Stimulated activated naive CD8-positive, alpha-beta T cell treated with anti-CD3 and anti-CD28 coated beads, Interleukin-15, Interleukin-2, amounts not matched to agents 100 U/mL and 50 U/mL, for 24 hours (primary cell): ENCODE measurements at regions not wholly inside any gene's neighbourhood (a gene's known extent, or its start where the extent isn't known, plus 50 kb on each side); places are given as distances from the start of the nearest gene placed in this dataset.

Experiments used
- ATAC-seq: fragments of 150-1000 bp; cut with Tn5 transposase; one replicate; pipeline ENCODE4 v1.10.0; 2021
- DNase-seq: peaks from one replicate; pipeline ENCODE4 v3.0.0; 2021

GRCh38 chr22:49567899-49568750 is 259.5 kb downstream of the BRD1 start:
- DNase-seq (no peak), ATAC-seq (no peak)

GRCh38 chr22:49566693-49567092 is 261.0 kb downstream of the BRD1 start:
- ATAC-seq (no peak), DNase-seq (no peak)

GRCh38 chr22:49566141-49566541 is 261.5 kb downstream of the BRD1 start:
- ATAC-seq = no peak
- DNase-seq = no peak

DNA sequence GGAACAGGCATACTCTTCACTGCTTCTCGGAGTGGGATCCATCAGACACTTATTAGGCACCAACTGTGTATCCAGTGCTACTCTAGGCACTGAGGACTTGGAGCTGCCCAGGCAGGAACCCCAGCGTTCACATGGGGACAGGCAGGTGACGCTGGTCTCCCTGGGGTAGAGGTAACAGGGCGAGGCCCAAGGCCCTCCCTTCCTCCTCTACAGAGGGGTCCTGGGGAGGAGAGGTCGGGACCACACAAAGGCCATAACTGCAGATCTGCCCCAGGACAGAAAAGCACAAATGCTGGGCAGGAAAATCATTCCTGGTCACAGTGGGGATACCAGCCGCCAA is 262.2 kb downstream of the BRD1 start:
- DNase-seq = no peak
- ATAC-seq = no peak

DNA sequence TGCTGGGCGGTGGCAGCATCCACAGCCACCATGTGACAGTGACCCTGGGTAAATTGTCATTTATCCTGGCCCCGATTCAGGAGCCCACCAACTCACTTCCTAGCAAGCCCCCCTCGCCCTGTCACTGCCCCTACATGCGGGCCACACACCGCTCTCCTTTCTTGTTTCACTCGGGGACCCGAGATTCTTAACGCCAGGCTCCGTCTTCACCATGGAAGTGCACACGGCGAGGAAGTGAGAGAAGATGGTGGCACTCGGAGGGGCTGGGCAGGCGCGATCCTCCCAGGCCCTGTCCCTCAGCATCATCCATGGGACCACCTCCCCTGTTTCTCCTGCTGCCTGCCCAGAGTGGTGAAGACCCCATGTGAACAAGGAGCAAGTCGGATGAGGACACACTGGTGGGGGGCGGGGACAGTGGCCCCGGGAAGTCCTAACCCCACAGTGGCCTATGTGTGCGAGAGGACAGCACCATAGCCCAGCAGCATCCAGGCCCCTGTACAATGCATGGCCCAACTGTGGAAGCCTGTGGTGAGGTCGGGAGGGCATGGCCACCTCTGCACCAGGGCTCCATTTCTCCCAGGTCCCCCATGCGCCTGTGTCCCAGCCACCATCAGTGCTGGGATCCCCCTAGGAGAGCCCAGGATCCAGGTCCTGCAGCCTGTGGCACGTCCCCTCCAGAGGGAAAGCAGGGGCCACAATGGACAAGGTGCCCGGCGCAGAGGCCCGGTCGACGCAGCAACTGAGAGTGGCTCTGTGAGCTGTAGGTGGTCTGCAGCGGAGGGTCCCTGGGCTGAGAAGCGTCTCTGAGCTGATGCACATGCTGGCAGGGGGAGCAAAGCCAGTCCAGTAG is 262.8 kb downstream of the BRD1 start:
- DNase-seq = no peak
- ATAC-seq = no peak

- no peak for ATAC-seq
- DNase-seq = no peak
These were observed 263.6 kb downstream of the BRD1 start for GRCh38 chr22:49564054-49564453.

DNA sequence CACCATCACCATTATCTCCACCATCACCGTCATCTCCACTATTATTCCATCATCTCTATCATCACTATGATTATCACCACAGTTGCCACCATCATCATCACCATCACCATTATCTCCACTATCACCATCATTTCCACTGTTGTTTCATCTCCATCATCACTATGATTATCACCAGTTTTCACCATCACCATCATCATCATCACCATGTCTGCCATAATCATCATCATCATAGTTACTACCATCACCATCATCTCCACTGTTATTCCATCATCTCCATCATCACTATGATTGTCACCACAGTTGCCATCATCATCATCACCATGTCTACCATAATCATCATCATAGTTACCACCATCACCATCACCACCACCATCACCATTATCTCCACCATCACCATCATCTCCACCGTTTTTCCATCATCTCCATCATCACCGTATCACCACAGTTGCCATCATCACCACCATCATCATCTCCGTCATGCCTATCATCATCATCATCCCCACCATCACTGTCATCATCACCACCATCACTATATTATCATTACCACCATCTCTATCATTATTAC is 264.9 kb downstream of the BRD1 start:
- ATAC-seq (no peak), DNase-seq (no peak)

- no peak for DNase-seq
- ATAC-seq = no peak
These were observed 265.7 kb downstream of the BRD1 start for GRCh38 chr22:49561976-49562375.

- ATAC-seq (no peak), DNase-seq (no peak)
These were observed 266.3 kb downstream of the BRD1 start for GRCh38 chr22:49561338-49561737.

DNA sequence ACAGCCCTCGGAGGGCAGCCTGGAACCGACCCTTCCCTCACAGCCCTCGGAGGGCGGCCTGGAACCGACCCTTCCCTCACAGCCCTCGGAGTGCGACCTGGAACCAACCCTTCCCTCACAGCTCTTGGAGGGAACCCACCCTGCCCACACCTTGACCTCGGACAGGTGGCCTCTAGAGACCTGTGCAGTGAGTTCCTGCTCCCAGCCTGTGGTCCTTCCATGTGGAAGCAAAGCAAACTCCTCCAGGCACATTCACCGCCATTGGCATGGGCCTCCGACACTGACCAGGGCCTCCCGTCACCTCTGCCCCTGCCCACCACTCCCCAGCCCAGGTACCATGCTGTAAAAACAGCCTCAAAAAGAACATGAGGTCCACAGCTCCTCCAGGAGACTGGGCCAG is 272.1 kb downstream of the BRD1 start:
- DNase-seq (no peak), ATAC-seq (no peak)

- no peak for ATAC-seq
- DNase-seq = no peak
These were observed 272.9 kb downstream of the BRD1 start for GRCh38 chr22:49554741-49555140.

GRCh38 chr22:49554296-49554625 is 273.4 kb downstream of the BRD1 start:
- no peak for ATAC-seq
- no peak for DNase-seq

DNA sequence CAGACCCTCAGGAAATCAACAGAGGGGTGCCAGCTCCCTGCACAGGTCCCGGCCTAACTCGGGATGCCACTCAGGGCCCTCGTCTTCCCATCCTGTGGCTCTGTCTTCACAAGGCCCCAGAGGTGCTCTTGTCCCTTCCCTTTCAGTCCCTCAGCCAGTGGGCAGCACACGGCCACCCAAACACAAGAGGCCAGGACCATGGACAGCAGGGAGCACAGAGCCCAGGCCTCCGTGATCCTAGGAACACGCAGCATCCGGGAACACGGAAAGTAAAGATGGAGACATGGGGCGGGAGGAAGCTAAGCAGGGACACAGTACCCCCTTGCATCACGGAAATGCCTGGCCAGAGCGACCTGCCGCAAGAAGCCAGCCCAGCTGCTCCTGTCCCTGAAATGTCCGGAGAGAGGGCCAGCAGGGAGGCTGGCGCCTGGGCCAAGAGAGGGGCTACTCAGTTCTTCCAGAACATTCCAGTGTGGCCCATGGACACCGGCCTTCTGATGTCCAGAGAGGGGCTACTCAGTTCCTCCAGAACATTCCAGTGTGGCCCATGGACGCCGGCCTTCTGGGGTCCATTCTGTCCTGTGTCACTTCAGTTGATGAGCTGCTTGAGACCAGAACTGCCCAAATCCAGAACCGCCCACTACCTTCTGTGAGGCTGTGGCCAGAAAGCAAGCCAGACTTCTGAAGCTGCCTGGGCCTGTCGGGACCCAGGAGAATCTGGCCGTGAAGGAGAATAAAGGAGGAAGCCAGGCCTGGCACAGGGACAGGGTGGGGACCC is 274.0 kb downstream of the BRD1 start:
- DNase-seq = no peak
- no peak for ATAC-seq

DNA sequence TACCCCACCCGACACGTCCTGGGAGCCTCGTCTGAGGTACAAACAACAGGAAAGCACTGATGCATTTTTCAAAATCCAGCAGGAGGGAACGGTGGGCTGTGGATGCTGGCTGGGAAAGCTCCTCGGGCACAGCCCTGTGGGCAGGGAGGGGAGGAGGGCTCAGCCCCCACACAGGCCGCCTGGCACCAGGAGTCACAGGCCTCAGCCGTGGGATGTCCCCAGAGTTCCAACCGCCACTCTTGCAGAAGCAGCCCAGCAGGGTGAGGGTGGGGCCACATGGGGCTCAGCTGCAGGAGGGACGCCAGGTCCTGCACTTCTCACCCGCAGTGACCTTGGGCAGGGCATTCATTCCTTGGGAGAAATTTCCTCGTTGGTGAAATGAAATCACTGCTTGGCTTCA is 274.6 kb downstream of the BRD1 start:
- no peak for DNase-seq
- ATAC-seq = no peak

DNA sequence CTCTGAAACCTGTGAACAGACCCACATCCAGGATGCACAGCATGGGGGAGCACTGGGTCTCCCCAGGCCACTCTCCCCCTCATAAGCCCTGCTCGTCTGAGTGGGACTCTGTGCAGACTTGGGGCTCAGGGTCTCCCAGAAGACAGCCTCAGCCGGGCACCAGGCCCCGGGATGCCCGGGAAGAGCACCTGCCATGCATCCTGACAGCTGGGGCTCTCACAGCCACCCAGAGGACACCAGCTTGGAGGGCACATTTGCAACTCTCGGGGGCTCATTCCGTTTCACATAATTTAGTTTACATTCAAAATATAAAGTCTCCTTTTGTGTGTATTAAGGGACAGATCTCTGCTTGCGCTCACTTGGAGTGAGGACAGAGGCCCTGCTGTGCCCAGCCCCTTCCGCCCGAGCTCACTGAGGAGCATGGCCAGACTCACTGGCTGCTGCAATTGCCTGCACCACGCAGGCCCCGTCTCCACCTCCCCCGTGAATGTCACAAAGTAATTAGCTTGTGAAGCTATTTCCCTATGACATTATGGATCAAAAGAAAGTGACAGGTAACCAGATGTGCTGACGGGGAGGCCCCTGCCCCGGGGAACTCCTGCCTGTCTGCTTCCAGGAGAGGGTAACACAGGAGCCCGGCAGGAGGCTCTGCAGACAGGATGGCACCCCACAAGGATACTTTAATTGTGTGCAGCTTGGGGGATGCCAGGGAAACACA is 275.6 kb downstream of the BRD1 start:
- DNase-seq (no peak), ATAC-seq (no peak)

DNA sequence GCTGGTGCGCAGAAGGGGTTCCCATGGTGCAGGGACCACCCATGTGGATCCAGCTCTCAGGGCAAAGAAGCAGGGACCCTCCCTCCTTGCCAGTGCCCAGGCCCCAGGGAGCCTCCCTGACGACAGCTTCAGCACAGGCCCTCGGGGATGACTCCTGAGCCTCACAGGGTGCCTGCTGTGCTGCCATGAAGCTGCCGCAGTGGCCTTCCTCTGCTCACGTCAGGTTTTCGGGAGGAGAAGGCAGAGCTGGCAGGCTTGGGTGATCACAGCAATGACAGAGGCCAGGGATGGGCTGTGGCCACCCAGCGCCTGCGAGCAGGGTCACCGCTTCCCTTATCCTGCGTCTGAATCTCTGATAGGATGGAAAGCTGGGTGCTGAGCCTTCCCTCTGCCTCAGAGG is 276.2 kb downstream of the BRD1 start:
- ATAC-seq = no peak
- no peak for DNase-seq

- no peak for ATAC-seq
- no peak for DNase-seq
These were observed 276.8 kb downstream of the BRD1 start for GRCh38 chr22:49550766-49551362.

GRCh38 chr22:49550141-49550430 is 277.6 kb downstream of the BRD1 start:
- DNase-seq = no peak
- ATAC-seq = no peak

- ATAC-seq (no peak), DNase-seq (no peak)
These were observed 278.2 kb downstream of the BRD1 start for GRCh38 chr22:49549256-49550140.

DNA sequence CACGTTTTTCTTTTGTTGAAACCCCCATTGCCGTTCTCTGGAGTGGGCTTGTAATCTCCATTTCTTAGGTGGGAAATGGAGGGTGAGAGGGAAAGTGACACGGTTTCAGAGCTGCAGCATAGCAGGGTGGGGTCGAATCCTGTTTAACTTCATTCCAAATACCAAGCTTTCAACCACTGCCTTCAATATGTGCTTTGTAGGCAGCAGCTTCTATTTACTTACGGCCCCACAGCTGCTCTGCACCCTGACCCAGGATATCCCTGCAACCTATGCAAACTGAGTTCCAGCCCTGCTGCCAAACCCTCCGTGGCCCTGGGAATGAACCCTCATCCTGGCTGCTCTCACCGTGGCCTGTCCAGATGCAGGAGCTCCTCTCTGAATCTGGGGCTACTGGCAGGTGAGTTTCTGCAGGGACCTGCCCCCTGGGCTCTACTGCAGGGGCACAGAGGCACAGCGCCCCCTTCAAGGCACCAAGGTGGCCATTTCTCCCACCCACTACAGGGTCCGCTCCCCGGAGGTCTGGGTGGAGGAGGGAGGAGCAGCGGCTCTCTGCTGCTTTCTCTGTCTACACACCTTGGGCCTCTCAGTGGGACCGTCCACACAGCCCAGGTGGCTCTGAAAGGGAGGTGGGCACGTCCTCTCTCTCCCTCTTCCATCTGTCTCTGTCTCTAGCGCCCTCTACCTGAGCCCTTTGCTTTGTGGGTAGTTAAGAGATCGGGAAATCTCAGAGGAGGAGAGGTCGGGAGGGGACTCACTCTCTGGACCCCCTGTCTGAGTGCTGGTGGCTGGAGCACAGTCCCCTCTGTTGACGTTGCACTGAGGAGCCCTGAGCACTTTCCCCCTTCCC is 279.1 kb downstream of the BRD1 start:
- ATAC-seq (no peak), DNase-seq (no peak)
